Prostate gland (tissue), 2 donors: ENCODE measurements at regions not wholly inside any gene's neighbourhood (a gene's known extent, or its start where the extent isn't known, plus 50 kb on each side); places are given as distances from the start of the nearest gene placed in this dataset.
"Not testable (repeated sequence)": the region's sequence is repeated elsewhere in the genome, so short reads cannot be mapped to it uniquely, and the experiment has no call there.

ENCODE experiments used
- CTCF ChIP-seq, 4 experiments: fragments of 200-600 bp in 2 of 4; fragments of 450-650 bp in 2 of 4; sonication (generic) in 2 of 4; IDR thresholded peaks; 1 replicate in 3 of 4; 2 replicates in 1 of 4; pipeline ENCODE4 v1.5.1; 2016 to 2019; ENCODE audit warnings: antibody characterized with exemption in 4 of 4, mild to moderate bottlenecking in 2 of 4, moderate library complexity in 2 of 4
- POLR2AphosphoS5 ChIP-seq: sonication (generic); formaldehyde crosslinking; IDR thresholded peaks from one replicate; pipeline ENCODE4 v1.6.1; 2017; ENCODE audit warnings: antibody characterized with exemption

GRCh38 chr12:113531073-113531472, 59.4 kb upstream of the LHX5 start:
- not testable (repeated sequence) for TF ChIP-seq CTCF (IDR thresholded peaks at IDR 0.05); POLR2AphosphoS5
